Gastroesophageal sphincter (tissue), 4 donors: ENCODE measurements at regions not wholly inside any gene's neighbourhood (a gene's known extent, or its start where the extent isn't known, plus 50 kb on each side); places are given as distances from the start of the nearest gene placed in this dataset.

Experiments used
- ATAC-seq: fragments of 150-250 bp; one replicate; pipeline ENCODE4 v1.9.1; 2016; ENCODE audit warnings: mild to moderate bottlenecking, moderate library complexity
- H3K27ac ChIP-seq, 4 donors: fragments of 200-600 bp; sonication (generic) in 3 of 4; 1 replicate in 3 of 4; 2 replicates in 1 of 4; pipeline ENCODE4 v1.5.1; 2016 to 2019
- H3K27me3 ChIP-seq: fragments of 200-600 bp; sonication (generic); one replicate; pipeline ENCODE4 v1.5.1; 2019
- H3K36me3 ChIP-seq, 2 donors: fragments of 200-600 bp; sonication (generic); one replicate each; pipeline ENCODE4 v1.5.1; 2019; ENCODE audit warnings: control low read depth in 1 of 2
- H3K4me1 ChIP-seq, 3 donors: fragments of 200-600 bp; sonication (generic); 1 replicate in 2 of 3; 2 replicates in 1 of 3; pipeline ENCODE4 v1.5.1; 2016 to 2019; ENCODE audit warnings: control low read depth in 2 of 3
- H3K4me3 ChIP-seq, 2 donors: fragments of 200-600 bp; sonication (generic); one replicate each; pipeline ENCODE4 v1.5.1; 2019; ENCODE audit warnings: mild to moderate bottlenecking in 1 of 2, moderate library complexity in 1 of 2
- H3K9me3 ChIP-seq, 3 donors: fragments of 200-600 bp; sonication (generic); one replicate each; pipeline ENCODE4 v1.5.1; 2017 to 2019; ENCODE audit warnings: control low read depth in 2 of 3
- EP300 ChIP-seq: sonication (generic); formaldehyde crosslinking; IDR thresholded peaks from one replicate; pipeline ENCODE4 v1.6.1; 2017; ENCODE audit warnings: antibody characterized with exemption, mild to moderate bottlenecking
- POLR2A ChIP-seq, 2 donors: fragments of 450-650 bp; IDR thresholded peaks; one replicate each; pipeline ENCODE4 v1.6.1; 2017; ENCODE audit warnings: antibody characterized with exemption in 2 of 2, mild to moderate bottlenecking in 2 of 2, moderate library complexity in 1 of 2
- POLR2AphosphoS5 ChIP-seq: sonication (generic); formaldehyde crosslinking; IDR thresholded peaks from one replicate; pipeline ENCODE4 v1.6.1; 2017; ENCODE audit warnings: antibody characterized with exemption
- WGBS, 2 donors: methylation state at CpG; one replicate each; pipeline ENCODE4 v1.1.5; 2018; ENCODE audit warnings: low coverage in 1 of 2; 5-methylcytosine and 5-hydroxymethylcytosine counted together
- TF ChIP-seq, protein P1 (sequence below), 4 experiments: fragments of 200-600 bp in 2 of 4; fragments of 450-650 bp in 2 of 4; sonication (generic) in 1 of 4; IDR thresholded peaks; one replicate each; pipeline ENCODE4 v1.5.1; 2017 to 2019; ENCODE audit warnings: antibody characterized with exemption in 4 of 4, mild to moderate bottlenecking in 2 of 4, moderate library complexity in 2 of 4

DNA sequence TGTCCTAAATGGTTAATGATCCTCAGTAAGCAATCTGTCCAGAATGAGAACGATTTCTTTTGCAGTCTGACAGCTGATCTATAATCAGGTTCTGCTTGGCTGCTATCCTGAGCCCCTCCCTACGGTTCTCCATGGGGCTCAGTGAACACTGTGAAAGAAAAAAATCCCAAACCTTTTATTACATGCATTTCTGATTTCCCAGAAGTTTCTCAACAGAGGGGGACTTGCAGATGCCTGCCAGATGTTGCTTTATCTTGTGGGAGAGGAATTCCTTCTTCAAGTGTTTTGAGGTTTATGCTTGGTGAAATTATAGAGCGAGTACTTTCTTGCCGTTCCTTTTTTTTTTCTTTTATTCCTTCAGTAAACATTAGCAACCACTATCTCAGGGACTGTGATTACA is 531.9 kb upstream of the ISX start:
- no peaks in the 10 kb centered on the region for H3K9me3 ChIP-seq
- H3K4me3 ChIP-seq = no peak overlapping the region
- TF ChIP-seq, protein P1, sequence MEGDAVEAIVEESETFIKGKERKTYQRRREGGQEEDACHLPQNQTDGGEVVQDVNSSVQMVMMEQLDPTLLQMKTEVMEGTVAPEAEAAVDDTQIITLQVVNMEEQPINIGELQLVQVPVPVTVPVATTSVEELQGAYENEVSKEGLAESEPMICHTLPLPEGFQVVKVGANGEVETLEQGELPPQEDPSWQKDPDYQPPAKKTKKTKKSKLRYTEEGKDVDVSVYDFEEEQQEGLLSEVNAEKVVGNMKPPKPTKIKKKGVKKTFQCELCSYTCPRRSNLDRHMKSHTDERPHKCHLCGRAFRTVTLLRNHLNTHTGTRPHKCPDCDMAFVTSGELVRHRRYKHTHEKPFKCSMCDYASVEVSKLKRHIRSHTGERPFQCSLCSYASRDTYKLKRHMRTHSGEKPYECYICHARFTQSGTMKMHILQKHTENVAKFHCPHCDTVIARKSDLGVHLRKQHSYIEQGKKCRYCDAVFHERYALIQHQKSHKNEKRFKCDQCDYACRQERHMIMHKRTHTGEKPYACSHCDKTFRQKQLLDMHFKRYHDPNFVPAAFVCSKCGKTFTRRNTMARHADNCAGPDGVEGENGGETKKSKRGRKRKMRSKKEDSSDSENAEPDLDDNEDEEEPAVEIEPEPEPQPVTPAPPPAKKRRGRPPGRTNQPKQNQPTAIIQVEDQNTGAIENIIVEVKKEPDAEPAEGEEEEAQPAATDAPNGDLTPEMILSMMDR (IDR thresholded peaks at IDR 0.05) = no peak
- TF ChIP-seq POLR2A (IDR thresholded peaks at IDR 0.05) (no peak), EP300 (no peak), POLR2AphosphoS5 (no peak)
- H3K36me3 ChIP-seq = no peaks in the 10 kb centered on the region
- 6 to 33% methylated on average over 4 of the region's 4 CpGs for WGBS, 2 donors
- no peaks in the 10 kb centered on the region for H3K4me1 ChIP-seq
- ATAC-seq = no peak
- H3K27ac ChIP-seq = no peak overlapping the region
- H3K27me3 ChIP-seq = no peaks in the 10 kb centered on the region

DNA sequence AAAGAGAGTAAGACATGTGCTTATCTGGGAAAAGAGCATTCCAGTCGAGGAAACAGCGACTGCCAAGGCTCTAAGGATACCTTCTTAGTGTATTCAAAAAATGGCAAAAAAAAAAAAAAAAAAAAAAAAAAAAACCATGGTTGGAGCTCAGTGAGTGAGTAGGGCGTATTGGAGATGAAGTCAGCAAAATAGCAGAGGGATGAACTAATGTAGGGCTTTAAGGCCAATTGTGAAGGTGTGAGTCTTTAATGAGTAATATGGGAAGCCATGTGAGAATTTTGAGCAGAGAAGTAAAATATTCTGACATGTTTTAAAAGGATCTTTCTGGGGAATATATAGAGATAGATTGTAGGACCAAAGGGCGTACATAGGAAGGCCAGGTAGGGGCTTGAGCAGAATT is 498.6 kb upstream of the ISX start:
- H3K27ac ChIP-seq = no peak overlapping the region
- no peaks in the 10 kb centered on the region for H3K4me1 ChIP-seq
- H3K27me3 ChIP-seq = no peaks in the 10 kb centered on the region
- WGBS, 2 donors = 68 to 80% methylated on average over 4 of the region's 4 CpGs
- no peaks in the 10 kb centered on the region for H3K9me3 ChIP-seq
- no peaks in the 10 kb centered on the region for H3K36me3 ChIP-seq
- ATAC-seq = no peak
- no peak overlapping the region for H3K4me3 ChIP-seq
- no peak for TF ChIP-seq POLR2A (IDR thresholded peaks at IDR 0.05)
- TF ChIP-seq, protein P1 (IDR thresholded peaks at IDR 0.05) = no peak
- TF ChIP-seq EP300 = no peak
- no peak for TF ChIP-seq POLR2AphosphoS5

DNA sequence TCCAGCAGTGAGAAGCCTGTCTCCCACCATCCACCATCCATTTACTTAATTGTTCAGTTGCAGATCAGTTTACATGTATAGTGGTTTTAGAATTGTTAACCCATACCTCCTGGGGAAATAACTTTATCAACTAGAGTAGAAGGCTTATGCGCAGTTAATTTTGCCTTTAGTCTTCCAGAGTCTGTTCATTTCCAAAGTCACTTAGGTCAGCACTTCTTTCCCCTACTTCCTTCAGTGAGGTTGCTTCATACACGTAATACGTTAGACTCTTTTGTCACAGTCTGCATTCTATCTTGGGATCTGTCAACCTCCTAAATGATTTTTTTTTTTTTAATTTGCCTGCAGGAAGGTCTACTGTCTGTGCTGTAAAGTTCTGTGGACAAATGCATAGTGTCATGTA is 495.6 kb upstream of the ISX start:
- WGBS, 2 donors = 43 to 57% methylated on average over 3 of the region's 3 CpGs
- ATAC-seq = no peak
- Histone ChIP-seq H3K4me1 (no peaks in the 10 kb centered on the region), H3K9me3 (no peaks in the 10 kb centered on the region), H3K27ac (no peak overlapping the region), H3K27me3 (no peaks in the 10 kb centered on the region), H3K36me3 (no peaks in the 10 kb centered on the region), H3K4me3 (no peak overlapping the region)
- TF ChIP-seq POLR2A (IDR thresholded peaks at IDR 0.05) (no peak), POLR2AphosphoS5 (no peak), EP300 (no peak)
- TF ChIP-seq, protein P1 (IDR thresholded peaks at IDR 0.05) = no peak

DNA sequence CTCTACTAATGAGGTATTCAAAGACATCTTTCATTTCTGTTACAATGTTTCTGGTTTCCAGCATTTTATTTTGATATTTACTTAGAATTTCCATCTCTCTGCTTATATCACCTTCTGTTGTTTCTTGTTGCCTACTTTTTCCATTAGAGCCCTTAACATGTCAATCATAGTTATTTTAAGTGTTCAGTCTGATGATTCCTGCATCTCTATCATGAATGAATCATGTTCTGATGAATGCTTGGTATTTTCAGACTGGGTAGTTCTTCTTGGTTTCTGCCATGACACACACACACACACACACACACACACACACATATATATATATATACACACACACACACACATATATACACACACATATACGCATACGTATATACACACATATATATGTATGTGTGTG is 486.4 kb upstream of the ISX start:
- no peaks in the 10 kb centered on the region for H3K4me1 ChIP-seq
- TF ChIP-seq POLR2A (IDR thresholded peaks at IDR 0.05) (no peak), POLR2AphosphoS5 (no peak)
- TF ChIP-seq, protein P1 (IDR thresholded peaks at IDR 0.05) = no peak
- no peak overlapping the region for H3K27ac ChIP-seq
- WGBS, 2 donors = 100% methylated on average over 1 of the region's 2 CpGs; no CpG with 5 or more reads in 1 of the 2 donors
- H3K4me3 ChIP-seq = no peak overlapping the region
- peaks cover 12% of the 10 kb centered on the region for H3K27me3 ChIP-seq
- H3K9me3 ChIP-seq = no peaks in the 10 kb centered on the region
- no peaks in the 10 kb centered on the region for H3K36me3 ChIP-seq
- ATAC-seq = no peak

DNA sequence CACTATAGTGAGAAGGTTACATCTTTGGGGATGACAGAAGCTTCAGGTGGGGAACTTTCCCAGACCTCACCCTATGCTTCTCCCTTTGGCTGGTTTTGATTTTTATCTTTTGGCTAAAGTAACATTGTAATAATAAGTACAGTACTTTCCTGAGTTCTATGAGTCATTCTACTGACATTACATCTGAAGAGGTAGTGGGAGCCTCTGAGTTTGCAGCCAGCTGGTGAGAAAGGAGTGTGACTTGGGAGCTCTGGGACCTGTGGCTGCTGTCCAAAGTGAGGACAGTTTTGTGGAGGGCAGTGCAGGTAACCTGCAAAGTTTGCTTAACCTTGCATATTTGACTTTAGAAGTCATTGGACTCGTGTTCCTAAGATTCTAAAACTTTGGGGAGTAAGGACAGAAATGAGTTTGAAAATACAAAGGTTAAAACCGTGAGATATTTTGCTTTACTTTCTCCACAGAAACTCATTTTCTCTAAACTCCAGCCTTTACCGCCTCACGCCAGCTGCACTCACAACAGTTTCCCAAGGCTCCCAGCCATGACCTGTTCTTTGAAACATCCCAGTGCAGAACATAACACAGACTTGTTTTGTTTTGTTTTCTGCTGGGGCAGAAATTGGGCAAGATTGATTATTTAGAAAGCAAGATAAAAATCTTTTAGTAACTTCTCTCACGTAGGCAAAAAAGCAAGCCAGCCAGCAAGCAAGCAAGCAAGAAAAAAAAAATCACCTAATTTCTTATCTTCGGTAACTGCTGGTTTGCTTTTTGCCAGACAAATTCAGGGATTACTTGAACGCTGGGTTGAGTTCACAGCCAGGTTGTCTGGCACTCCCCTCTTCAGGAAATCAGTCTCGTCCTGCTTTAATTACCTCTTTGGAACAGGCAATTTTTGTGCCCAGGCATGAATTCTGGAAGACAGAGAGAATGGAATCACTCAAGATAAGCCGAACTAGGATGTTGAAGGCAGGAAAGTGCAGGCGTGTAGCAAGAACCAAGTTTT is 478.3 kb upstream of the ISX start:
- H3K9me3 ChIP-seq = no peaks in the 10 kb centered on the region
- H3K4me3 ChIP-seq = no peak overlapping the region
- 14 to 19% methylated on average over 9 to 10 of the region's 10 CpGs for WGBS, 2 donors
- ATAC-seq = no peak
- no peak overlapping the region for H3K27ac ChIP-seq
- peaks cover 11% of the 10 kb centered on the region for H3K27me3 ChIP-seq
- no peaks in the 10 kb centered on the region for H3K4me1 ChIP-seq
- TF ChIP-seq, protein P1 (IDR thresholded peaks at IDR 0.05) = no peak
- TF ChIP-seq EP300 (no peak), POLR2A (IDR thresholded peaks at IDR 0.05) (no peak), POLR2AphosphoS5 (no peak)
- no peaks in the 10 kb centered on the region for H3K36me3 ChIP-seq
